Urothelium cell line (cell line): ENCODE measurements at regions not wholly inside any gene's neighbourhood (a gene's known extent, or its start where the extent isn't known, plus 50 kb on each side); places are given as distances from the start of the nearest gene placed in this dataset.
"Not testable (repeated sequence)": the region's sequence is repeated elsewhere in the genome, so short reads cannot be mapped to it uniquely, and the experiment has no call there.

Experiments
- DNase-seq: peaks from one replicate; pipeline ENCODE4 v3.0.0; 2011; ENCODE audit warnings: low spot score, mixed read lengths
- FAIRE-seq: peaks from 2 replicates; lab custom pipeline; 2011; peaks lifted over from hg19 to GRCh38; lab: Jason Lieb, UNC

GRCh38 chr6:3900744-3901336 is 51.7 kb downstream of the FAM50B start:
- DNase-seq (no peak), FAIRE-seq (no peak)

GRCh38 chr6:3902871-3903648 is 53.9 kb downstream of the FAM50B start:
- DNase-seq = no peak
- FAIRE-seq = no peak

- FAIRE-seq = no peak
- DNase-seq = no peak
Measured at GRCh38 chr6:3904518-3904917, 55.3 kb downstream of the FAM50B start.

GRCh38 chr6:3905945-3906845 is 57.0 kb downstream of the FAM50B start:
- FAIRE-seq (no peak), DNase-seq (no peak)

- FAIRE-seq (no peak), DNase-seq (no peak)
Measured at GRCh38 chr6:3906846-3907151, 57.6 kb downstream of the FAM50B start.

- FAIRE-seq (no peak), DNase-seq (no peak)
Measured at GRCh38 chr6:3908223-3908622, 59.0 kb downstream of the FAM50B start.

- DNase-seq (no peak), FAIRE-seq (no peak)
Measured at GRCh38 chr6:3908961-3909360, 59.8 kb downstream of the FAM50B start.

- FAIRE-seq (no peak), DNase-seq (no peak)
Measured at GRCh38 chr6:3910106-3910663, 61.0 kb downstream of the FAM50B start.

GRCh38 chr6:3911130-3911529 is 62.0 kb downstream of the FAM50B start:
- no peak for FAIRE-seq
- DNase-seq = no peak

- FAIRE-seq (no peak), DNase-seq (peak; percentile 88)
Measured at GRCh38 chr6:3911614-3912336, 62.6 kb downstream of the FAM50B start.

GRCh38 chr6:3912361-3913076 is 63.3 kb downstream of the FAM50B start:
- FAIRE-seq = no peak
- peak; percentile 32 for DNase-seq

GRCh38 chr6:3913077-3913957 is 64.1 kb downstream of the FAM50B start:
- DNase-seq (peak; percentile 85), FAIRE-seq (no peak)

- DNase-seq (no peak), FAIRE-seq (no peak)
Measured at GRCh38 chr6:3913958-3914337, 64.8 kb downstream of the FAM50B start.

- FAIRE-seq (no peak), DNase-seq (no peak)
Measured at GRCh38 chr6:3915076-3915791, 66.1 kb downstream of the FAM50B start.

GRCh38 chr6:3916211-3916610 is 67.0 kb downstream of the FAM50B start:
- FAIRE-seq = no peak
- no peak for DNase-seq

- not testable (repeated sequence) for DNase-seq, FAIRE-seq
Measured at GRCh38 chr6:3916749-3917148, 67.6 kb downstream of the FAM50B start.

- FAIRE-seq = no peak
- no peak for DNase-seq
Measured at GRCh38 chr6:3918469-3918868, 69.3 kb downstream of the FAM50B start.

GRCh38 chr6:3919130-3919628 is 70.0 kb downstream of the FAM50B start:
- no peak for FAIRE-seq
- no peak for DNase-seq
